Endothelial cell of umbilical vein (primary cell): ENCODE measurements at regions not wholly inside any gene's neighbourhood (a gene's known extent, or its start where the extent isn't known, plus 50 kb on each side); places are given as distances from the start of the nearest gene placed in this dataset.

ENCODE experiments used
- BruUV-seq: library from RNA; stranded (reverse); fragments of 400-500 nt; replicated peaks from 2 replicates; lab custom pipeline; 2021; lab: Mats Ljungman, UMichigan
- CTCF ChIA-PET: fragments of 300-600, 350-600 bp; sonication (Branson Sonifier 250); formaldehyde crosslinking; loops from one replicate; lab custom pipeline; 2021; ENCODE audit warnings: antibody characterized with exemption, inconsistent platforms; lab: Charles Lee
- POLR2A ChIA-PET: fragments of 300-600, 350-600 bp; sonication (Branson Sonifier 250); formaldehyde crosslinking; loops from one replicate; lab custom pipeline; 2021; ENCODE audit warnings: antibody characterized with exemption, inconsistent platforms; lab: Charles Lee
- DNase-seq: peaks from one replicate; pipeline ENCODE4 v3.0.0-alpha.2; 2011; ENCODE audit warnings: low read depth, low spot score
- FAIRE-seq: peaks from 2 replicates; lab custom pipeline; 2011; peaks lifted over from hg19 to GRCh38; lab: Jason Lieb, UNC
- H2AFZ ChIP-seq: 2 replicates; pipeline ENCODE4 v1.6.0; 2012; ENCODE audit warnings: low read depth, low read length, control low read depth, inconsistent platforms
- H3K27ac ChIP-seq: 2 replicates; pipeline ENCODE4 v1.5.1; 2011; ENCODE audit warnings: low read depth, mild to moderate bottlenecking, control low read depth, low read length, moderate library complexity; ENCODE audit not compliant: insufficient read depth
- H3K27me3 ChIP-seq, 2 experiments: 2 replicates each; pipeline versions ENCODE4 v1.6.0 to v1.6.1; 2011; ENCODE audit warnings: low read length in 2 of 2, mixed read lengths in 1 of 2; ENCODE audit not compliant: control insufficient read depth in 2 of 2, insufficient read depth in 2 of 2
- H3K36me3 ChIP-seq, 2 experiments: 2 replicates in 1 of 2; 3 replicates in 1 of 2; pipeline ENCODE4 v1.5.1; 2011; ENCODE audit warnings: low read length in 2 of 2, mild to moderate bottlenecking in 1 of 2, moderate library complexity in 1 of 2; ENCODE audit not compliant: control insufficient read depth in 2 of 2, insufficient read depth in 2 of 2; ENCODE audit errors: extremely low read depth in 1 of 2
- H3K4me1 ChIP-seq: 3 replicates; pipeline ENCODE4 v1.5.1; 2011; ENCODE audit warnings: mild to moderate bottlenecking, low read length; ENCODE audit not compliant: control insufficient read depth, insufficient read depth; ENCODE audit errors: extremely low read depth
- H3K4me2 ChIP-seq: 2 replicates; pipeline ENCODE4 v1.6.1; 2011; ENCODE audit warnings: low read length, control low read depth, mixed read lengths; ENCODE audit not compliant: insufficient read depth
- H3K4me3 ChIP-seq, 3 experiments: fragments of 200-600 bp in 1 of 3; sonication (generic), shearing (Covaris generic) in 1 of 3; replicated peaks in 1 of 3; 2 replicates each; pipeline ENCODE4 v1.5.1; 2011 to 2016; ENCODE audit warnings: control low read depth in 3 of 3, low read length in 3 of 3, mild to moderate bottlenecking in 2 of 3, inconsistent platforms in 1 of 3, low read depth in 1 of 3, moderate library complexity in 1 of 3; ENCODE audit not compliant: insufficient read depth in 1 of 3
- H3K79me2 ChIP-seq: 2 replicates; pipeline ENCODE4 v1.6.0; 2012; ENCODE audit warnings: low read length, inconsistent platforms; ENCODE audit not compliant: control insufficient read depth, insufficient read depth
- H3K9ac ChIP-seq: replicated peaks from 2 replicates; pipeline ENCODE3; 2011; ENCODE audit warnings: low read length, control low read depth; ENCODE audit not compliant: insufficient read depth; ENCODE audit errors: extremely low read depth
- H3K9me1 ChIP-seq: replicated peaks from 3 replicates; pipeline ENCODE4 v1.6.0; 2011; ENCODE audit warnings: mild to moderate bottlenecking, low read length; ENCODE audit not compliant: control insufficient read depth, insufficient read depth; ENCODE audit errors: extremely low read depth
- H3K9me3 ChIP-seq: replicated peaks from 2 replicates; pipeline ENCODE4 v1.5.1; 2012; ENCODE audit warnings: low read length, inconsistent platforms; ENCODE audit not compliant: control insufficient read depth, insufficient read depth
- H4K20me1 ChIP-seq: replicated peaks from 2 replicates; pipeline ENCODE3; 2011; ENCODE audit warnings: mild to moderate bottlenecking, low read length; ENCODE audit not compliant: control insufficient read depth, insufficient read depth; ENCODE audit errors: extremely low read depth
- EZH2 ChIP-seq: IDR thresholded peaks from 2 replicates; pipeline ENCODE4 v1.6.1; 2012; ENCODE audit warnings: borderline replicate concordance, low read depth, mild to moderate bottlenecking, moderate library complexity, low read length, inconsistent platforms; ENCODE audit not compliant: severe bottlenecking
- FOS ChIP-seq: IDR thresholded peaks from 2 replicates; pipeline ENCODE4 v1.6.1; 2011; ENCODE audit warnings: mild to moderate bottlenecking, low read length, moderate library complexity, borderline replicate concordance; ENCODE audit not compliant: insufficient read depth
- GATA2 ChIP-seq: IDR thresholded peaks from 2 replicates; pipeline ENCODE4 v1.7.0; 2011; ENCODE audit warnings: low read depth, mild to moderate bottlenecking, moderate library complexity, mixed read lengths, low read length; ENCODE audit not compliant: insufficient read length, insufficient read depth
- JUN ChIP-seq: IDR thresholded peaks from 2 replicates; pipeline ENCODE4 v1.6.1; 2011; ENCODE audit warnings: borderline replicate concordance, low read depth; ENCODE audit not compliant: insufficient read length, insufficient read depth
- MAX ChIP-seq: IDR thresholded peaks from 2 replicates; pipeline ENCODE4 v1.6.1; 2011; ENCODE audit not compliant: insufficient read depth, insufficient read length
- MYC ChIP-seq: IDR thresholded peaks from one replicate; pipeline ENCODE4 v1.6.1; 2011; ENCODE audit warnings: mild to moderate bottlenecking, low read depth, low read length
- POLR2A ChIP-seq: IDR thresholded peaks from 2 replicates; pipeline ENCODE4 v1.6.1; 2012; ENCODE audit warnings: low read depth, mild to moderate bottlenecking, control low read depth, low read length
- POLR2AphosphoS5 ChIP-seq: IDR thresholded peaks from 2 replicates; pipeline ENCODE4 v1.6.1; 2012; ENCODE audit warnings: low read depth, mild to moderate bottlenecking, control low read depth, low read length, moderate library complexity; ENCODE audit not compliant: insufficient read depth
- dilution Hi-C: fragments of 300-500 bp; cut with MboI; formaldehyde crosslinking; loops from one replicate; pipeline ENCODE4 v1.15.0; 2019; ENCODE audit warnings: low sequenced_read_pairs; ENCODE audit not compliant: extremely low pct_ligation_motif_present
- intact Hi-C: fragments of 100-400 bp; cut with micrococcal nuclease; formaldehyde crosslinking; loops from one replicate; pipeline ENCODE4 v1.10.0; 2022
- TF ChIP-seq, protein P1 (sequence below), 2 donors: IDR thresholded peaks; 1 replicate in 1 of 2; 2 replicates in 1 of 2; pipeline ENCODE4 v1.5.1; 2011; ENCODE audit warnings: low read length in 2 of 2, mild to moderate bottlenecking in 2 of 2, moderate library complexity in 2 of 2, control low read depth in 1 of 2, inconsistent platforms in 1 of 2, low read depth in 1 of 2; ENCODE audit not compliant: insufficient read depth in 1 of 2; ENCODE audit errors: extremely low read depth in 1 of 2

DNA sequence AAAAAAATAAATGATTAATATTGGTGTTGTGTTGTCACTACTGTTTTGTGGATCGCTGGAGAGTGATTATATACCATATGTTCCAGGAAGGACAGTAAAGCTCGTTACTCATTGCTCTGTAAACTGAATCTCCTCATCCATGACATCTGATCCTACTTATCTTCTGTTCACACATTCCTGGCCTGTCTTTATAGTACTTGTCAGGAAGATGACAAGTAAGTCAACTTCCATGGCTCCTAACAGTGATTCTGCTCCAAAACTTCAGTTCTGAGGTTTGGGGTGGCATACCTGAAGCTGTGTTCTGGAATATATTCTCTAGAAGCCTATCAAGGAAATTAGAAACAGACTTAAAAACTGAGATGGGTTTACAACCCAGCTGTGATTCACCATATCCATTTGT, 288.9 kb downstream of the ZBBX start:
- no peak for TF ChIP-seq POLR2AphosphoS5
- TF ChIP-seq MAX: no peak
- TF ChIP-seq, protein P1, sequence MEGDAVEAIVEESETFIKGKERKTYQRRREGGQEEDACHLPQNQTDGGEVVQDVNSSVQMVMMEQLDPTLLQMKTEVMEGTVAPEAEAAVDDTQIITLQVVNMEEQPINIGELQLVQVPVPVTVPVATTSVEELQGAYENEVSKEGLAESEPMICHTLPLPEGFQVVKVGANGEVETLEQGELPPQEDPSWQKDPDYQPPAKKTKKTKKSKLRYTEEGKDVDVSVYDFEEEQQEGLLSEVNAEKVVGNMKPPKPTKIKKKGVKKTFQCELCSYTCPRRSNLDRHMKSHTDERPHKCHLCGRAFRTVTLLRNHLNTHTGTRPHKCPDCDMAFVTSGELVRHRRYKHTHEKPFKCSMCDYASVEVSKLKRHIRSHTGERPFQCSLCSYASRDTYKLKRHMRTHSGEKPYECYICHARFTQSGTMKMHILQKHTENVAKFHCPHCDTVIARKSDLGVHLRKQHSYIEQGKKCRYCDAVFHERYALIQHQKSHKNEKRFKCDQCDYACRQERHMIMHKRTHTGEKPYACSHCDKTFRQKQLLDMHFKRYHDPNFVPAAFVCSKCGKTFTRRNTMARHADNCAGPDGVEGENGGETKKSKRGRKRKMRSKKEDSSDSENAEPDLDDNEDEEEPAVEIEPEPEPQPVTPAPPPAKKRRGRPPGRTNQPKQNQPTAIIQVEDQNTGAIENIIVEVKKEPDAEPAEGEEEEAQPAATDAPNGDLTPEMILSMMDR (IDR thresholded peaks at IDR 0.05; ENCODE audit: extremely low read depth in 1 of 2, insufficient read depth in 1 of 2, low read depth in 1 of 2, low read length in 2 of 2): no peak
- TF ChIP-seq JUN: no peak
- TF ChIP-seq EZH2: no peak
- no peak for TF ChIP-seq FOS
- TF ChIP-seq MYC: no peak
- no peak for TF ChIP-seq POLR2A
- no peak for TF ChIP-seq GATA2
- BruUV-seq: no TSS peak
- Histone ChIP-seq H3K9me1 (no peaks in the 10 kb centered on the region), H2AFZ (no peak overlapping the region), H3K4me1 (no peaks in the 10 kb centered on the region), H3K27me3 (no peaks in the 10 kb centered on the region), H3K36me3 (no peaks in the 10 kb centered on the region), H3K9ac (no peak overlapping the region), H3K9me3 (peaks cover 2% of the 10 kb centered on the region), H3K79me2 (no peaks in the 10 kb centered on the region), H4K20me1 (no peaks in the 10 kb centered on the region), H3K4me2 (no peak overlapping the region), H3K4me3 (no peak overlapping the region), H3K27ac (no peak overlapping the region)
- POLR2A ChIA-PET: no interaction called here
- no peak for FAIRE-seq
- CTCF ChIA-PET: interaction anchor here (1.1 kb wide), 1 partner anchor 19 kb away, joined by 3 read pairs; no protein-coding TSS in a partner anchor
- no peak for DNase-seq
- dilution Hi-C loops (no loop called here), intact Hi-C loops (no loop called here)
